Natural killer cell treated with Interleukin-12 subunit alpha and Interleukin-12 subunit beta and Interleukin-15 and Interleukin-18, amount 100 ng/mL, for 72 hours (primary cell): ENCODE measurements at regions not wholly inside any gene's neighbourhood (a gene's known extent, or its start where the extent isn't known, plus 50 kb on each side); places are given as distances from the start of the nearest gene placed in this dataset.

ENCODE experiments used
- ATAC-seq, 2 donors: fragments of 150-1000 bp; cut with Tn5 transposase in 1 of 2; sonication (Bioruptor Pico), chemical (Tn5 transposase) in 1 of 2; 2 replicates each; pipeline ENCODE4 v1.10.0; 2021
- DNase-seq: peaks from one replicate; pipeline ENCODE4 v3.0.0; 2022; ENCODE audit warnings: low spot score
- H3K27ac Mint-ChIP-seq, 2 donors: 1 replicate in 1 of 2; 2 replicates in 1 of 2; pipeline ENCODE4 v1.8.0; 2022; ENCODE audit warnings: mixed read lengths in 2 of 2, mild to moderate bottlenecking in 1 of 2, moderate library complexity in 1 of 2
- H3K27me3 Mint-ChIP-seq, 2 donors: 1 replicate in 1 of 2; 2 replicates in 1 of 2; pipeline ENCODE4 v1.8.0; 2022; ENCODE audit warnings: mixed read lengths in 2 of 2
- H3K36me3 Mint-ChIP-seq: one replicate; pipeline ENCODE4 v1.8.0; 2022; ENCODE audit warnings: mixed read lengths
- H3K4me1 Mint-ChIP-seq, 2 donors: 1 replicate in 1 of 2; 2 replicates in 1 of 2; pipeline ENCODE4 v1.8.0; 2022; ENCODE audit warnings: low read depth in 2 of 2, mixed read lengths in 2 of 2, mild to moderate bottlenecking in 1 of 2
- H3K4me3 Mint-ChIP-seq: one replicate; pipeline ENCODE4 v1.8.0; 2022; ENCODE audit warnings: mixed read lengths
- H3K9me3 Mint-ChIP-seq: 2 replicates; pipeline ENCODE4 v1.8.0; 2022; ENCODE audit warnings: mixed read lengths

GRCh38 chr11:45597097-45597496, 68.3 kb downstream of the CHST1 start:
- no peak for DNase-seq
- H3K4me1 Mint-ChIP-seq: no peaks in the 10 kb centered on the region
- no peak overlapping the region for H3K4me3 Mint-ChIP-seq
- H3K36me3 Mint-ChIP-seq: no peaks in the 10 kb centered on the region
- ATAC-seq: no peak
- H3K27ac Mint-ChIP-seq: no peak overlapping the region
- H3K27me3 Mint-ChIP-seq: peaks cover 11 to 19% of the 10 kb centered on the region in 2 donors
- no peaks in the 10 kb centered on the region for H3K9me3 Mint-ChIP-seq

GRCh38 chr11:45596571-45596970, 68.9 kb downstream of the CHST1 start:
- H3K4me1 Mint-ChIP-seq: no peaks in the 10 kb centered on the region
- H3K27me3 Mint-ChIP-seq: peaks cover 11 to 19% of the 10 kb centered on the region in 2 donors
- ATAC-seq: no peak

GRCh38 chr11:45593992-45594391, 71.4 kb downstream of the CHST1 start:
- DNase-seq: no peak
- Mint-ChIP-seq H3K36me3 (no peaks in the 10 kb centered on the region), H3K9me3 (no peaks in the 10 kb centered on the region), H3K4me1 (no peaks in the 10 kb centered on the region), H3K4me3 (no peak overlapping the region), H3K27ac (no peak overlapping the region), H3K27me3 (peaks cover 0 to 13% of the 10 kb centered on the region in 2 donors)
- peak in 1 of 2 donors; percentile 32 for ATAC-seq

More at GRCh38 chr11:45596571-45596970, 68.9 kb downstream of the CHST1 start:
- Mint-ChIP-seq H3K27ac (no peak overlapping the region), H3K9me3 (no peaks in the 10 kb centered on the region), H3K4me3 (no peak overlapping the region), H3K36me3 (no peaks in the 10 kb centered on the region)
- no peak for DNase-seq

GRCh38 chr11:45592636-45593035, 72.8 kb downstream of the CHST1 start:
- H3K4me3 Mint-ChIP-seq: no peak overlapping the region
- no peaks in the 10 kb centered on the region for H3K36me3 Mint-ChIP-seq
- no peaks in the 10 kb centered on the region for H3K9me3 Mint-ChIP-seq
- no peak for DNase-seq
- peaks cover 11 to 15% of the 10 kb centered on the region in 2 donors for H3K27me3 Mint-ChIP-seq
- H3K4me1 Mint-ChIP-seq: no peaks in the 10 kb centered on the region
- no peak for ATAC-seq
- no peak overlapping the region for H3K27ac Mint-ChIP-seq

- H3K4me3 Mint-ChIP-seq: no peak overlapping the region
- peaks cover 17 to 24% of the 10 kb centered on the region in 2 donors for H3K27me3 Mint-ChIP-seq
- no peaks in the 10 kb centered on the region for H3K4me1 Mint-ChIP-seq
- H3K9me3 Mint-ChIP-seq: no peaks in the 10 kb centered on the region
- H3K27ac Mint-ChIP-seq: no peak overlapping the region
- DNase-seq (no peak), ATAC-seq (no peak)
- H3K36me3 Mint-ChIP-seq: no peaks in the 10 kb centered on the region
These were observed 74.7 kb downstream of the CHST1 start for GRCh38 chr11:45590743-45591142.

- Mint-ChIP-seq H3K9me3 (no peaks in the 10 kb centered on the region), H3K4me3 (no peak overlapping the region), H3K27ac (no peak overlapping the region), H3K4me1 (no peaks in the 10 kb centered on the region), H3K36me3 (no peaks in the 10 kb centered on the region), H3K27me3 (peaks cover 14 to 43% of the 10 kb centered on the region in 2 donors)
- ATAC-seq (no peak), DNase-seq (no peak)
These were observed 80.2 kb downstream of the CHST1 start for GRCh38 chr11:45585205-45585604.

- no peak for DNase-seq
These were observed 81.3 kb downstream of the CHST1 start for GRCh38 chr11:45583981-45584566.

GRCh38 chr11:45580399-45580798, 85.0 kb downstream of the CHST1 start:
- no peak for ATAC-seq
- H3K4me3 Mint-ChIP-seq: no peak overlapping the region
- H3K27me3 Mint-ChIP-seq: peaks cover 15 to 28% of the 10 kb centered on the region in 2 donors
- no peak for DNase-seq
- no peaks in the 10 kb centered on the region for H3K36me3 Mint-ChIP-seq
- no peak overlapping the region for H3K27ac Mint-ChIP-seq
- H3K9me3 Mint-ChIP-seq: no peaks in the 10 kb centered on the region
- H3K4me1 Mint-ChIP-seq: no peaks in the 10 kb centered on the region

More at GRCh38 chr11:45583981-45584566, 81.3 kb downstream of the CHST1 start:
- Mint-ChIP-seq H3K4me1 (no peaks in the 10 kb centered on the region), H3K36me3 (no peaks in the 10 kb centered on the region), H3K27ac (no peak overlapping the region), H3K4me3 (no peak overlapping the region), H3K9me3 (no peaks in the 10 kb centered on the region), H3K27me3 (peaks cover 19 to 43% of the 10 kb centered on the region in 2 donors)
- ATAC-seq: no peak

GRCh38 chr11:45578316-45578715, 87.1 kb downstream of the CHST1 start:
- Mint-ChIP-seq H3K27ac (no peak overlapping the region), H3K27me3 (peaks cover 18 to 36% of the 10 kb centered on the region in 2 donors), H3K9me3 (no peaks in the 10 kb centered on the region), H3K36me3 (no peaks in the 10 kb centered on the region), H3K4me3 (no peak overlapping the region), H3K4me1 (no peaks in the 10 kb centered on the region)
- no peak for DNase-seq
- no peak for ATAC-seq

- Mint-ChIP-seq H3K9me3 (no peaks in the 10 kb centered on the region), H3K36me3 (no peaks in the 10 kb centered on the region), H3K4me1 (no peaks in the 10 kb centered on the region), H3K4me3 (no peak overlapping the region), H3K27ac (no peak overlapping the region), H3K27me3 (peaks cover 18 to 36% of the 10 kb centered on the region in 2 donors)
- no peak for ATAC-seq
- DNase-seq: no peak
These were observed 87.7 kb downstream of the CHST1 start for GRCh38 chr11:45577752-45578151.

GRCh38 chr11:45576461-45577215, 88.8 kb downstream of the CHST1 start:
- H3K9me3 Mint-ChIP-seq: no peaks in the 10 kb centered on the region
- H3K27me3 Mint-ChIP-seq: peaks cover 15 to 27% of the 10 kb centered on the region in 2 donors
- H3K36me3 Mint-ChIP-seq: no peaks in the 10 kb centered on the region
- ATAC-seq (no peak), DNase-seq (no peak)
- H3K4me1 Mint-ChIP-seq: no peaks in the 10 kb centered on the region
- H3K27ac Mint-ChIP-seq: no peak overlapping the region
- no peak overlapping the region for H3K4me3 Mint-ChIP-seq

- ATAC-seq (no peak), DNase-seq (no peak)
- no peak overlapping the region for H3K27ac Mint-ChIP-seq
- no peaks in the 10 kb centered on the region for H3K9me3 Mint-ChIP-seq
- peaks cover 6 to 17% of the 10 kb centered on the region in 2 donors for H3K27me3 Mint-ChIP-seq
- H3K4me1 Mint-ChIP-seq: no peaks in the 10 kb centered on the region
- H3K4me3 Mint-ChIP-seq: no peak overlapping the region
- H3K36me3 Mint-ChIP-seq: no peaks in the 10 kb centered on the region
These were observed 91.7 kb downstream of the CHST1 start for GRCh38 chr11:45573728-45574127.

GRCh38 chr11:45572354-45573123, 92.9 kb downstream of the CHST1 start:
- no peaks in the 10 kb centered on the region for H3K9me3 Mint-ChIP-seq
- H3K4me1 Mint-ChIP-seq: no peaks in the 10 kb centered on the region
- H3K27ac Mint-ChIP-seq: no peak overlapping the region
- no peak for DNase-seq
- no peak overlapping the region for H3K4me3 Mint-ChIP-seq
- H3K27me3 Mint-ChIP-seq: peaks cover 6 to 17% of the 10 kb centered on the region in 2 donors
- no peaks in the 10 kb centered on the region for H3K36me3 Mint-ChIP-seq
- ATAC-seq: no peak

GRCh38 chr11:45569776-45570175, 95.6 kb downstream of the CHST1 start:
- Mint-ChIP-seq H3K4me1 (no peaks in the 10 kb centered on the region), H3K36me3 (no peaks in the 10 kb centered on the region), H3K27ac (no peak overlapping the region), H3K27me3 (peaks cover 7 to 9% of the 10 kb centered on the region in 2 donors), H3K4me3 (no peak overlapping the region), H3K9me3 (no peaks in the 10 kb centered on the region)
- DNase-seq (no peak), ATAC-seq (no peak)
